ENCODE measurements at regions not wholly inside any gene's neighbourhood (a gene's known extent, or its start where the extent isn't known, plus 50 kb on each side); places are given as distances from the start of the nearest gene placed in this dataset.
A peak's percentile ranks its signal among the peaks of the same experiment; 100 is the strongest.
"Not testable (repeated sequence)": the region's sequence is repeated elsewhere in the genome, so short reads cannot be mapped to it uniquely, and the experiment has no call there.

DNA sequence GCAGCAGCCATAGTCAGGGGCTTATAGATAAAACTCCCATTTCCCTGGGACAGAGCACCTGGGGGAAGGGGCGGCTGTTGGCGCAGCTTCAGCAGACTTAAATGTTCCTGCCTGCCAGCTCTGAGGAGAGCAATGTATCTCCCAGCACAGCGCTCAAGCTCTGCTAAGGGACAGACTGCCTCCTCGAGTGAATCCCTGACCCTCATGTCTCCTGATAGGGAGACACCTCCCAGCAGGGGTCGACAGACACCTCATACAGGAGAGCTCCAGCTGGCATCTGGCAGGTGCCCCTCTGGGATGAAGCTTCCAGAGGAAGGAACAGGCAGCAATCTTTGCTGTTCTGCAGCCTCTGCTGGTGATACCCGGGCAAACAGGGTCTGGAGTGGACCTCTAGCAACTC is 189.3 kb upstream of the EGLN3 start:
- not testable (repeated sequence) for DNase-seq (ENCODE audit: low read depth in 2 of 3, low spot score in 2 of 3)

DNA sequence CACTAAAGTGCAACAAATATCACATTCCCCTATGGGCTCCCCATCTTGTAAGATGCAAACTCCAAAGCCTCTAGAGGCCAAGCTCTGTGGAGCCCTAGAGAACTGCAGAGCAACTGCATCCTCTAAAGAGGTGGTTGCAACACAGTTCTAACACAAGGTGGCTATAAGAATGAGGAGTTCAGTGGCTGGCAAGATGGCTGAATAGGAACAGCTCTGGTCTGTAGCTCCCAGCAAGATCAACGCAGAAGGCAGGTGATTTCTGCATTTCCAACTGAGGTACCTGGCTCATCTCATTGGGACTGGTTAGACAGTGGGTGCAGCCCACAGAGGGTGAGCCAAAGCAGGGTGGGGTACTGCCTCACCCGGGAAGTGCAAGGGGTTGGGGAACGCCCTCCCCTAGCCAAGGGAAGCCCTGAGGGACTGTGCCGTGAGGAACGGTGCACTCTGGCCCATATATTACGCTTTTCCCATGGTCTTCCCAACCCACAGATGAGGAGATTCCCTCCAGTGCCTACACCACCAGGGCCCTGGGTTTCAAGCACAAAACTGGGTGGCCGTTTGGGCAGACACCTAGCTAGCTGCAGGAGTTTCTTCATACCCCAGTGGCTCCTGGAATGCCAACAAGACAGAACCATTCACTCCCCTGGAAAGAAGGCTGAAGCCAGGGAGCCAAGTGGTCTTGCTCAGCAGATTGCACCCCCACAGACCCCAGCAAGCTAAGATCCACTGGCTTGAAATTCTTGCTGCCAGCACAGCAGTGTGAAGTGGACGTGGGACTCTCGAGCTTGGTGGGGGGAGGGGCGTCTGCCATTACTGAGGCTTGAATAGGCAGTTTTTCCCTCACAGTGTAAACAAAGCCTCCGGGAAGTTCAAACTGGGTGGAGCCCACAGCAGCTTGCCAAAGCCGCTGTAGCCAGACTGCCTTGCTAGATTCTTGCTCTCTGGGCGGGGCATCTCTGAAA is 188.6 kb upstream of the EGLN3 start:
- not testable (repeated sequence) for DNase-seq (ENCODE audit: low read depth in 2 of 3, low spot score in 2 of 3)

DNA sequence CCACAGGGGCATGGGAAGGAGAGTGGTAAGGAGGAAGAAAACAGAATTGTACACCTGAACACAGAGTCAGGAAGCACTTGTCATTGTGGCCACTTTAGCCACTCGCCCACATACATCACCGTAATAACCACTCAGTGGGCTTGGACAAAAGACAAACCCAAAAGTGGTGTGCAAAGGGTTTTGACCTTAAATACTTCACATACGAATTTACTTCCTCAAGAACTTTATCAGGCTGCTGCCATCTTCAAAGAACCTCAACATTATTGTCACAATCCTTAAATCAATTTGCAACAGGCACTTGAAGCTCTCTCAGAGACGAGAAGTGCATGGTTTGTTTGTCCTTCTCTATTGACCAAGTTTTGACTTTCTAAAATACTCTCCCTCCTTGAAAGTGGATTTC is 187.3 kb upstream of the EGLN3 start:
- no peak for DNase-seq (ENCODE audit: low read depth in 2 of 3, low spot score in 2 of 3)

DNA sequence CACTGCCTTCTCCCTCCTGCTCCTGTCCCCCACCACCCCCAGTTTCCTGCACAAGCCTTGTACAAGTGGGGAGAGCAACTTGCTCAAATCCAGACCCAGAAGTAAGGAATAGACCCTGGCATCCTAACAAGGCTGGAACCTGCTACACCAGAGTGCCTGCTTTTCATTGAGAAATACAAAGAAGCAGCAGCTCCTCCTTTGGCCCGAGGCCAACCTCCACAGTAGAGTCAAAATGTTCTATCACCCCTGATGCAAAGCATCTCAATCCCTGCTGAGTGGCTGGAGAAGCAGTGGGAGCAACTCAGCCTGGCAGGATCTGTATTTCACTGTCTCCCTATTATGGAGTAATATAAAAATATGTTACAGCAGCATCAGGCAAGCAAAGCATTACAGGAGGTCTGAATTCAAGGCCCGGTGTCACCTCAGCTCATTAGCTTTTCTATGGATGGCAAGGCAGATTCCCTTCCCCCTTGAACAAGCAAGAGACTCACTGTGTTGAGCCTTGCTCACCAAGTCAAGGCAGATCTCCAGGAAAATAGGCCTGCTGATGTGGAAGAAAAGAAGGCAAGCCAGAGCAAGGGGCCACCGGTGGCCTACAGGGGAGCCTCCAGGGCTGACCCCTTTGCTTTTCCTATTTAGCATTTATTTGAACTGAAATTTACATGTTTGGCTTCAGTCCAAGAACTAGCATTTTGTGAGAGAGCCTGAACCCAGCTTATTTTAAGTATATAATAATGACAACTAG is 186.3 kb upstream of the EGLN3 start:
- no peak for DNase-seq (ENCODE audit: low read depth in 2 of 3, low spot score in 2 of 3)

DNA sequence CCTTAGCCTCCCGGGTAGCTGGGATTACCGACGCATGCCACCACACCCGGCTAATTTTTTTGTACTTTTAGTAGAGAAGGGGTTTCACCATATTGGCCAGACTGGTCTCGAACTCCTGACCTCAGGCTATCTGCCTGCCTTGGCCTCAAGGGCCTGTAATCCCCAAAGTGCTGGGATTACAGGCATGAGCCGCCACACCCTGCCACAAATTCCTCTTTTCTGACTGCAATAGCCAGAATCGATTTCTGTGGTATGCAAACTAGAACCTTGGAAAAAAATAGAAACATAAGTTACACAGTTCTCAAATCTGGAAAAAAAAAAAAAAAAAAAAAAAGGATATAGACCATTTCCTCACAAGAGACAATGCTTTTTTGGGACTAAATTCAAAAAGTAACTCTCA is 184.6 kb upstream of the EGLN3 start:
- DNase-seq (ENCODE audit: low read depth in 2 of 3, low spot score in 2 of 3), result no peak

DNA sequence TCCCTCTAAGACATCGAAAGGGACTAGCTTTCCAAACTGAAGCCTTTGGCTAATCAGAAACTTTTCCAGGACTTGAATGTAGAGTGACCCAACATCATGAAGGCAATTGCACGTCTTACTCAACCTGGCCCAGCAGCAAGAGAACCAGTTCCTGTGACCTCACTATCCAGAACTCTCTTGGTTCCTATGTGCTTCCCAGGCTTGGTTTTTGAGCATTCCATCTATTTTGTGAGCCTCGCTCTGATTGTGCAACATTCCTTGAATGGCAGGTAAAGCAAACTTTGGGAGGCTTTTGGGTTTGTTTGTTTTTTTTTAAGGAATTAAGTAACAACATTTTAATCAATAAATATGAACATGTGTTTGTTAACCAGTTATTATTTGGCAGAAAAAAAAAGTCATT is 183.6 kb upstream of the EGLN3 start:
- DNase-seq (ENCODE audit: low read depth in 2 of 3, low spot score in 2 of 3), result no peak

DNA sequence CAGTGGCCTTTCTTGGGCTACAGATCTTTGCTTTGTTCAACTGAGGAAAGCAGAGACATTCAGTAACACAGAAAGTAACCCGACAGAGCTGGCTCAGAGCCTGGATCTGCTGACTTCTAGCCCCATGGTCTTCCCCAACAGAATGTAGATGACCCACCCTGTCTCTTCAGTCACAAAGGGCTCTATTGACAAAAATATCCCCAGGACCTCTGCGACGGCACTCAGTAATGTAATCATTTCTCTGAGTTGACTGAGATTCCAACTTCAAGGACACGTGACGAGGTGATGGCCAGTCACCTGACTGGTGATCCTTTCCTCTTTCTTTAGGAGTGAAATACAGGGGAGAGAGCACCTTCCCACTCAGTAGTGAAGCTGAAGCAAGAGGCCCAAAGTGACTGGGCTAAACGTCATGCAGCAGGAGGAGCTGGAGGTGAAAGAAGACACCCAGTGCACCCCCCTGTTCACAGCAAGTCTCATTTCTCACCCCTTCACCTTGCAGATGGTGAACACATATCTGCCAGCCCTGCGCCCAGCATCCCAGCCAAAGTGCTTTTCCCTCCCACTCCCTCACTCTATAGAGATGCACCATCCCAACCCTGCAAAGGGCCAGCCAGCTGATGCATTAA is 179.2 kb upstream of the EGLN3 start:
- no peak for DNase-seq (ENCODE audit: low read depth in 2 of 3, low spot score in 2 of 3)

DNA sequence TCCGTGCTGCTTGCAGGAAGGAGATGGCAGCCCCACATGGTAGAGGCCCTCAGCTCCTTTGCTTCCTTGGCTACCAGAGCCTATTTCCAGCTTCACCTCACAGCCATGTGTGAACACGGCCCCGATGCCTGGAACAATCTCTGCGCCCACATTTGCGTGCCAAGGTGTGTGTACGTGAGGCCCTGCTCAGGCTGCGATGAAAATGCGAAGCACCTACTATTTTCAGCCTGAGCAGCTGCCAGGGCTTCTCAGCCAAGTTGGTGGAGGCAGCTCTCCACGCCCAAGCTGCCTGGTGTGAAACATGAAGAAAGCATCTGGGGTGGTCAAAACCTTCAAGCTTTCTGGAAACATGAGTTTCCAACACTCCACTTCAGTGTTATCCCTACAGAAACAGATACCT is 177.8 kb upstream of the EGLN3 start:
- no peak for DNase-seq (ENCODE audit: low read depth in 2 of 3, low spot score in 2 of 3)

DNA sequence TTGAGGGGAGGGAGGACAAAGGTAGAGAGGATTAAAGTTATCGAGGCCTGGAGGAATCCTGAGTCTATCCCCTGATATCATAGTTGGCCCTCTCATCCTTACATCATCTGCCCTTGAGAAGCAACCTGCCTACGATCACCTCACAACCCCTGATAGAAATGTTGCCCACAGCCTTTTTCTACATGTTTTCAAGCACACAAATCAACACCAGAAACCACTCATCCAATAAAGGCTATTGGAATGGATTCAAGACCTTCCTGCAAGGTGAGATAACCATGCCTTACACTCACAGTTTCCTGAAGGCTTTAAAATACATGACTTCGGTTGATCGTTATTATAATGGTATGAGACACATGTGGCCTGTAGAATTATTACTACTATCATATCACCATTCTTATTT is 175.7 kb upstream of the EGLN3 start:
- no peak for DNase-seq (ENCODE audit: low read depth in 2 of 3, low spot score in 2 of 3)

DNA sequence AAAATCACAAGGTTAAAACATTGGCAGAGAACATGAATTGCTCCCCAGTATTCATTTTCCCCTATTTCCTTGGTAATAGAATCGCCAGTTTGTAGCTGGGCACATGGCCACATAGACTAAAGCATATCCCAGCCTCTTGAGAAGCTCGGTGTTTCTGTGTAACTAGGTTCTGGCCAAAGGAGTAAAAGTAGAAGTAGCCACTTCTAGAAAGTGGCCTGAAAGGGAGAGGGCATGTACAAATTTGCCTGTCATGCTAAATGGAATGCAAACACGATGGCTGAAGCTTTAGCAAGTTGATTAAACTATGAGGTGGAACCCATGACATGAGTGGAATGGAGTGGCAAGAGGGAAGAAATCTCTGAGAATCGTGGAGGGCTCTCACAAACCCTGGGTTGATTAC is 173.7 kb upstream of the EGLN3 start:
- no peak for DNase-seq (ENCODE audit: low read depth in 2 of 3, low spot score in 2 of 3)

DNA sequence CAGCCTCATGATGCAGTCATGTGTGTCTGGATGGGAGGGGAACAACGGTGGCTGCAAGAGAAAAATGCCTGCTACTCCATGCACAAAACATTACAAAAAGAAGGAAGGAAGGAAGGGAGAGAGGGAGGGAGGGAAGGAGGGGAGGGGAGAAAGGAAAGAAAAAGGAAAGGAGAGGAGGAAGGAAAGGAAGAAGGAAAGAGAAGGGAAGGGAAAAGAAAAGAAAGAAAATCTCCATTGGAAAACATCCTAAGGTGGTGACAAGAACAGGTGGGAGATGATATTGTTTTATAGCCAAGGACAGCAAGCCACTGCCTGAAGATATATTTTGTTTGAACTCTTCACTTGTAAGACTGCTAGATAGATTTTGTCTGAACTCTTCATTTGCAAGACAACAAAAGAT is 171.8 kb upstream of the EGLN3 start:
- DNase-seq (ENCODE audit: low read depth in 2 of 3, low spot score in 2 of 3), result no peak

DNA sequence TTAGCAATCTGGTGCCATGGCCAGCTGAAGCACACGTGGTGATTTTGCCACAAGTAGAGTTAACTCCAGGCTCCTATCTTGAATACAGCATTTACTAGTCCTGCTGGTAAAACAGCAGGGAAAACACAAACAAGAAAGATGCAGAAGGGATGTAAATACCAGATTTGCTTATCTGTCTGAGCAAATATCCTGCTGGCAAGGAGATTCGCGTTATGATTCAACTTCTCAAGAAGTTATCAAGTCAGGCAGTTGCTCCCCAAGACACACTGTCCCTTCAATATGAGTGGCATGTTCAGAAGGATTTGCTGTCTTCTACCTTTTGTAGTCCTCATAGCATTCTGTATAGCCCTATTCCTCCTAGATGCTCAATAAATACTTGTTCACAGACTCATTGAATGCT is 171.2 kb upstream of the EGLN3 start:
- DNase-seq (ENCODE audit: low read depth in 2 of 3, low spot score in 2 of 3), result no peak

DNA sequence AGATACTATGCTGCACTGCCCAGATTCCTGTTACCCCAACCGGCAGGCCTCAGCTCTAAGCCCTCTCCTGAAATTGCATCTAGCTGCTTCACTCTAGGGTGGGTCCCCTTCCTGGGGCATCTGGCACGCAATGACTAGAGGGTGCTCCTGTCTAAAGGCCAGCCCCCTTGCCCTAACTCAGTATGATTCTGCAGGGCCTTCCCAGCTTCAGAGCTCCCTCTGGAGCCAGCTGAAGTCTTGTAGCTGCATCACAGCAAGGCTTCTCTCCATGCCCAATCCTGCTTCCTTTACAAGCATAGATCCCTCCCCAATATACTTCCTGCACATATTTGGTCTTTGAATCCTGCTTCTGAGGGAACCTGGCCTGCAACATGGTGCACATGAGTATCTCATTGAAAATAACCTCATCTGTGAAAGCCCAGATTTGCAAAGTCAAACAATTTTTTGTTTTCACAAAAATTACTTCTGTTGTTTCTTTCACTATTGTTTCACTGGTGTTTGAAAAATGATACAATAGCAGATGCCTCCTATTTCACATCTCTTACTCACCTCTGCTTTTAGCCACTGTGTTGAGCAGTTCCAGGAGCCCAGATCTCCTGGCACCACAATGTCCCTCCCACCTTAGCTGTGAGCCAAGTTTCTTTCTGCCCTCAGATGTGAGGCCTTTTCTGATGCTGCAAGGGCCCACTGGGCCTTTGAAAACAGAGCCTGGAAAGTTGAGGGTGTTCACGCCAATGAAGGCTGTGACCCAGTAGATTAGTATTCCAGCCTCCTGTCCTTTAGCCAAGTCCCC is 169.5 kb upstream of the EGLN3 start:
- no peak for DNase-seq (ENCODE audit: low read depth in 2 of 3, low spot score in 2 of 3)

DNA sequence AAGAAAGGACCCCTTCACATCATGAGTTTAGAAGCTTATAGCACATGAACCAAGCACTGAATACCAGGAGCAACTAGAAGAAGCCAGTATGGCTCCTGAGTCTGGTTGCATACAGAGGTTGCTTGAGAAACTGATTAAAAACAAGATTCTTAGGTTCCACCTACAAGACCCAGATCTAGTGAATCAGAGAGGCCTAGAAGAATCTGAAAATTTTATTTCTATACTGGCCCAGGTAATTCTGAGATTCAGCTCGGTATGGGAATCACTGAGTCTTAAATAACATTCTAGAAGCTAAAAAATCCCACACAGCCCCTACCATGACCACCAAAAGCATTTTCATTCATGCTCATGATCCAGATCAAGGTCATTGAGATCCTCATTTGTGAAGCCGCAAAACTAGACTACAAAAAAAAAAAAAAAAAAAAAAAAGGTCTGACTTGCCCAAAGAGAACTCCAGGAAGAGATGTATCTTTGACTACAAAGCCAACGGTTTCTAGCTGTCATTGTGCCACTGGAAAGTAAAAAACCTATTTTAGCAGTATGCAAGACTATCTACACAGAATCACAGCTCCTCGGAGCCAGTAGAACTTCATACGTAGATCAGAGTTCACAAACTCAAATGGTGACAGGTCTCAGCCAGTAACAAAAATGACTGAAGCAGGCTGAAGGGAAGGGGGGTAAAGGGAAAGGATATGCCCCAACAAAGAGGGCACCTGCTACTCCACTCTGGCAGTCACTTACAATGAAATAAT is 168.4 kb upstream of the EGLN3 start:
- DNase-seq (ENCODE audit: low read depth in 2 of 3, low spot score in 2 of 3), result no peak

DNA sequence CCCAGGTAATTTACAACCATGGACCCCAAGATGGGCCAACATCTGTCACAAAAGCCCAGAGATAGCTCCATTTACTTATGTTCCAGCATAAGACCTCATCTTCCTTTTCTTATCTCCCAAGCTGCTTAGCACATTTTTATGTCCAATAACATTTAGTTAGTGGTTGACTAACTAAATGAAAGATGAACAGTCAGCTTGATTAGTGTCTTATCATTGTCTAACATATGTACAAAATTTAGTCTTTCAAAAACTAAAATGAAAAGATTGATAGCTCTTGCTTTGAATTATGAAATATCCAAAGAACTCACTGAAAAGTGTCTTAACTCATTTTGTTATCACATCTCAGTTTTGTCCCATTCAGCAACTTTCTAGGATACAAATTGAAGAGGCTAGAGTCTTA is 163.1 kb upstream of the EGLN3 start:
- DNase-seq (ENCODE audit: low read depth in 2 of 3, low spot score in 2 of 3), result peak in 1 of 3 donors; percentile 4

DNA sequence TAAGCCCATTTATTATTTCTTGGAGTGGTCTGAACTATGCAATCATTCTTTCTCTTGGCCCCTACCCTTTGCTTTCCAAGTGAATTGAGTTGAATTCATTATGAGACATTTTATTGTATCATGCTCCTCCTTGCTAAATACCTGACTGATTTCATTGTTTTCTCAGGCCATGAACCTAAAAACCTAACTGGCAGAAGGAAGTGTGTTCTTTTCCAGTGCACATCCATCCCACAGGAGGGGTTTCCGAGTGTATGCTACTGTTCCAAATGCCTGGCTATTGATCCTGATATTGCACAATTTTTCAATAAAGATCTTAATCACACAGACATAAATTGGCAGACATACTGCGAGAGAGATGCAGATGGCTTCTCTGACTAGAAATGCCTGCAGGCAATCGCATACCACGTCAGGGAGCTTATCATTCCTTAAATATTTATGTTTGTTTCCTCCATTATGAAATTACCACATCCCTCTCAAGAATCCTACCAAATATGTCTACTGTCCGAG is 162.2 kb upstream of the EGLN3 start:
- no peak for DNase-seq (ENCODE audit: low read depth in 2 of 3, low spot score in 2 of 3)

DNA sequence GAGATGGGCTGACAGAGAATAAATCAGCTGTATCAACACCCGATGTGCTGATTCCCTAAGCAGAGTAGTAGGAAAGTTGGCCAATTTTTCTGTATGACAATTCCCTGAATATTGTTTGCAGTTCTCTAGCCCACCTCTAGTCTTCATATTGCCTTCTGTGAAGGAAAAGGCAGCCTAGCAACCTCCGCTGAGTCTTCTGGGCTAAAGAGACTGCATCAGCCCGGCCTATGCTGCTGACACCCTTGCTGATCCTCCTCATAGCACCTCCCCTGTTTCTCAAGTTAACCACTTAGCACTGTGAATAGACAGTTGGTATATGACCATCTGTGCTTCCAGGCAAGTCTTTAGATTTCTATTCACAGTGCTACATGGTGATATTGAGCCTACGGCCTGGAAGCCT is 161.1 kb upstream of the EGLN3 start:
- no peak for DNase-seq (ENCODE audit: low read depth in 2 of 3, low spot score in 2 of 3)

DNA sequence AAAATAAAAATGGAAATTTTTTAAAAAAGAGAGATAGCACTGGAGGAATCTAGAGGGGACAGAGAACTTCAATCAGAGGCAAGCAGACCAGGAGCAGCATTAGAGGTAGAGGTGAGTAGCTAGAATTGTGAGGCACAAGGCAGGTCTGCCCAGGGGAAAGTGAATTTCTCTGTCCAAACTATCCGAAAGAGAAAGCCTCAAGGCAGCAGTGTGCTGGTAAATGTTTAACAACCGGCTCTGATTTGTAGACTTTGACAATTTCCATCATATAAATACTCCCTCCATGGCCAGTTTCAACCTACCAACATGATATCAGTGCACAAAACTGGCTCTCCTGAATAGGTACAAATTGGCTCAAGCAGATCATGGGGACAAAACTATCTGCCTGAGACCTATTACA is 160.6 kb upstream of the EGLN3 start:
- no peak for DNase-seq (ENCODE audit: low read depth in 2 of 3, low spot score in 2 of 3)

DNA sequence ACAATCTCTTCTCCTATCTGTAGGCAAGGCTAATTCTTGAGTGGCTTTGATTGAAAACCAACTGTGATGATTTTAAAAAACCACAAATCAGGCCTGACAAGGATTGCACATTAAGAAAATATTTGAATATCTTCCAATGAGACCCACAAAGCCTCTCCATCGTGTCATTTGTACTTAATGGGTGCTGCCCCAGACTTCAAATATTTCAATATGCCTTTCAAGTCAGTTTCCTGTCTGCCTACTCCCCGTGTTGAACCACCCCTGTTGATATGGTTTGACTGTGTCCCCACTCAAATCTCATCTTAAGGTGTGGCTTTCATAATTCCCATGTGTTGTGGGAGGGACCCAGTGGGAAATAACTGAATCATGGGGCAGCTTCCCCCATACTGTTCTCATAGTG is 159.7 kb upstream of the EGLN3 start:
- DNase-seq (ENCODE audit: low read depth in 2 of 3, low spot score in 2 of 3), result no peak

DNA sequence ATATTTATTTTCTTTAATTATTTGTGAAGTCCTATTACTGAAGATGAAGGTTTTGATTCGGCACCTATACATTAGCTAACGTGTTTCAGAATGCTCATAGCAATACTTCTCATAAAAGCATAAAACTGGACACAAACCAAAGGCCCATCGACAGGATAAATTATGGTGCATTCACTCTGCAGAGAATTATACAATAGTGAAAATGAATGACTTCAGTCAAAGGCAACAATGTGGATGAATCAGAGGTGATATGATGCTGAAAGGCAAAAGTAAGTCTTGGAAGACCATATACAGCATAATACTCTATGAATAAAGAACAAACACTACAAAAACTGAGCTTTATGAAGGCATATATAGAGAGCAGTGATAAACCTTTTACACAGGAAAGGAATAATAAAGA is 156.6 kb upstream of the EGLN3 start:
- no peak for DNase-seq (ENCODE audit: low read depth in 2 of 3, low spot score in 2 of 3)

Data from hematopoietic multipotent progenitor cell (in vitro differentiated cells).